Endothelial cell (in vitro differentiated cells): ENCODE measurements at regions not wholly inside any gene's neighbourhood (a gene's known extent, or its start where the extent isn't known, plus 50 kb on each side); places are given as distances from the start of the nearest gene placed in this dataset.

ENCODE experiments used
- DNase-seq: peaks from one replicate; pipeline ENCODE4 v3.0.0; 2021; ENCODE audit warnings: low spot score
- H3K27ac Mint-ChIP-seq: one replicate; pipeline ENCODE4 v1.8.0; 2021; ENCODE audit warnings: mixed read lengths, inconsistent platforms; ENCODE audit not compliant: unreplicated experiment
- H3K27me3 Mint-ChIP-seq: one replicate; pipeline ENCODE4 v1.8.0; 2021; ENCODE audit warnings: mild to moderate bottlenecking, moderate library complexity, mixed read lengths, inconsistent platforms; ENCODE audit not compliant: unreplicated experiment
- H3K36me3 Mint-ChIP-seq: one replicate; pipeline ENCODE4 v1.8.0; 2021; ENCODE audit warnings: mild to moderate bottlenecking, low read depth, mixed read lengths, inconsistent platforms; ENCODE audit not compliant: unreplicated experiment
- H3K4me1 Mint-ChIP-seq: one replicate; pipeline ENCODE4 v1.8.0; 2021; ENCODE audit warnings: mild to moderate bottlenecking, mixed read lengths, inconsistent platforms; ENCODE audit not compliant: unreplicated experiment
- H3K4me3 Mint-ChIP-seq: one replicate; pipeline ENCODE4 v1.8.0; 2021; ENCODE audit warnings: mild to moderate bottlenecking, mixed read lengths, inconsistent platforms; ENCODE audit not compliant: unreplicated experiment
- H3K9me3 Mint-ChIP-seq: one replicate; pipeline ENCODE4 v1.8.0; 2021; ENCODE audit warnings: mixed read lengths, inconsistent platforms; ENCODE audit not compliant: unreplicated experiment
- TF ChIP-seq, protein P1 (sequence below): fragments of 200-600 bp; sonication (generic); IDR thresholded peaks from one replicate; pipeline ENCODE4 v1.5.0; 2021; ENCODE audit warnings: antibody characterized with exemption; ENCODE audit not compliant: unreplicated experiment

DNA sequence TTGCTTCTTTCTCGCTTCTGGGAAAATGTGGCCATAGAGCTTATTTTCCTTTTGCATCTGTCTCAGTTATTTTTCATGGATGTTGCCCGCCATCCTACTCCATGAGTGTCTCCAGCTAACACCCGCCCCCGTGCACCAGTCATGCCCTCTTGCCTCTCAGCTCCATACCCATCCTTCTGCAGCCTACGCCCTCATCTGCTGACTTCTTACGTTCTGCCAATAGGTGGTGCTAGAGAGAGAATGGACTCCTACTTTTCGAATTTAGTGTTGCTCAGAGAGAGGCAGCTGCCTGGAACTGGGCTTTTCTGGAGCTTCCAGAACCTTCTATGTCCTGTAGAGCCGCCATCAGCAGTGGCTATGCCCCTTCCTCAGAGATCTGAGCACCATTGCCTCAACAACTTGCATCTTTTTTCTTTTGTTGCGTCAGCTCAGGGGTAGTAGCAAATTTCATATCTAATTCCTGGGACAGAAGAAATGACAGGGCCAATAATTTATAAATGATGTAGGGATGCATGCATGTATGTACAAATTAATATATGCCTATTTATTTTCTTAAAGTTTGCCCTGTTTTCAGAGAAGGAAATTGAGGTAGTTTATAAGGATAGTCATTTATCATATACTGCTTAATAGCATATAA is 119.7 kb upstream of the MYOCD start:
- H3K27me3 Mint-ChIP-seq, result peaks cover 3% of the 10 kb centered on the region
- no peaks in the 10 kb centered on the region for H3K9me3 Mint-ChIP-seq
- no peak overlapping the region for H3K27ac Mint-ChIP-seq
- TF ChIP-seq, protein P1, sequence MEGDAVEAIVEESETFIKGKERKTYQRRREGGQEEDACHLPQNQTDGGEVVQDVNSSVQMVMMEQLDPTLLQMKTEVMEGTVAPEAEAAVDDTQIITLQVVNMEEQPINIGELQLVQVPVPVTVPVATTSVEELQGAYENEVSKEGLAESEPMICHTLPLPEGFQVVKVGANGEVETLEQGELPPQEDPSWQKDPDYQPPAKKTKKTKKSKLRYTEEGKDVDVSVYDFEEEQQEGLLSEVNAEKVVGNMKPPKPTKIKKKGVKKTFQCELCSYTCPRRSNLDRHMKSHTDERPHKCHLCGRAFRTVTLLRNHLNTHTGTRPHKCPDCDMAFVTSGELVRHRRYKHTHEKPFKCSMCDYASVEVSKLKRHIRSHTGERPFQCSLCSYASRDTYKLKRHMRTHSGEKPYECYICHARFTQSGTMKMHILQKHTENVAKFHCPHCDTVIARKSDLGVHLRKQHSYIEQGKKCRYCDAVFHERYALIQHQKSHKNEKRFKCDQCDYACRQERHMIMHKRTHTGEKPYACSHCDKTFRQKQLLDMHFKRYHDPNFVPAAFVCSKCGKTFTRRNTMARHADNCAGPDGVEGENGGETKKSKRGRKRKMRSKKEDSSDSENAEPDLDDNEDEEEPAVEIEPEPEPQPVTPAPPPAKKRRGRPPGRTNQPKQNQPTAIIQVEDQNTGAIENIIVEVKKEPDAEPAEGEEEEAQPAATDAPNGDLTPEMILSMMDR, result peak; percentile 70
- no peak overlapping the region for H3K4me3 Mint-ChIP-seq
- H3K4me1 Mint-ChIP-seq, result no peaks in the 10 kb centered on the region
- peak; percentile 55 for DNase-seq
- no peaks in the 10 kb centered on the region for H3K36me3 Mint-ChIP-seq

DNA sequence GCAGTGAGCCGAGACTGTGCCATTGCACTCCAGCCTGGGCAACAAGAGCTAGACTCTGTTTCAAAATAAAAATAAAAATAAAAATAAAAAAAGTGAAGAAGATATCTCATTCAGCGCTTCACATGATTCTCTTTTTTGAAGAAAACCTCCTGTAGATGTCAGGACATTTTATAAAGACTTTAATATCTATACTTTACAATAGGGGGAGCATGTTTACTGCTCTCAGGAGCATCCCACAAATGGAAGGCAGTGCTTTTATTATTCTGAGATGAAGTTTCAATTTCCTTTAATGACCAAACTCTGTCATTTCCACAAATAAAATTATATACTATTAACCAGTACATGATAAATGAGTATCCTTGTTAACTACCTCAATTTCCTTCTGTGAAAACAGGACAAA is 118.7 kb upstream of the MYOCD start:
- Mint-ChIP-seq H3K27me3 (peaks cover 3% of the 10 kb centered on the region), H3K9me3 (no peaks in the 10 kb centered on the region), H3K36me3 (no peaks in the 10 kb centered on the region), H3K4me3 (no peak overlapping the region), H3K4me1 (peaks cover 3% of the 10 kb centered on the region), H3K27ac (no peak overlapping the region)
- TF ChIP-seq, protein P1, result no peak
- no peak for DNase-seq

DNA sequence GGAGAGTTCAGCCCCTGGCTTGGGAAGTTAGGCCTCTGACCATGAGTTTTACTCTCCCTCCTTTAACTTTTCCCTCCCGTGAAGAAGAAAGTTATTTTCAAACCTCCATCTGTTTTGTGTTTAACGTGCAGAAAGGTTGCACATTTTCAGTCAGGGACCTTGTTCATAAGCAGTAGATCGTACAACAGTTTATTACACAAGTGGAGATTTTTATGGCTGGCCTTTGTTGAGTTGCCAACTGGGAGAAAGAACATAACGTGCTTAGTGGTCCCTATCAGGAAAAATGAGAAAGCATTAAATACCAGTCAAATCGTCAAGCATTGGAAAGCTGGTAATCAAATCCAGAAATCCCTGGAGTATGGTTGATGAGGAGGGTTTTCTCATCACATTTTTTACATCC is 117.9 kb upstream of the MYOCD start:
- no peak overlapping the region for H3K27ac Mint-ChIP-seq
- DNase-seq, result no peak
- H3K9me3 Mint-ChIP-seq, result no peaks in the 10 kb centered on the region
- peaks cover 3% of the 10 kb centered on the region for H3K4me1 Mint-ChIP-seq
- TF ChIP-seq, protein P1, result no peak
- no peak overlapping the region for H3K4me3 Mint-ChIP-seq
- H3K36me3 Mint-ChIP-seq, result no peaks in the 10 kb centered on the region
- peaks cover 3% of the 10 kb centered on the region for H3K27me3 Mint-ChIP-seq

DNA sequence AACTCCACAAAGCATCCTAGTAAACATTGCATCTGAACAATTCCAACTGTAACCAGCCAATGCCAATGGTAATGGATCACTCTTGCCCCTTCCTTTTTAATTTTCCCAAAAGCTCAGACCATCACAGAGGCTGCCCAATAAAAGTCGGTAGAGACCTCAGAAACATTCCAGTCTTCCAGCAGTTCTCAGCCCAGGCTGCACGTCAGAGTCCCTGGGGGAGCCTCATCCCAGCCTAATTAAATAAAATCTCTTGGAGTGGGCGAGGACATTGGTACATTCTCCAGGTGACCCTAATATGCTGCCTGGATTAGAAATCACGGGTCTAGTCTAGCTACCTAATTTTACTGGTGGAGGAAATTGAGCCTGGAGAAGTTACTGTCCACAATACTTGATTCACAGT is 117.1 kb upstream of the MYOCD start:
- Mint-ChIP-seq H3K9me3 (no peaks in the 10 kb centered on the region), H3K27ac (no peak overlapping the region), H3K27me3 (peaks cover 3% of the 10 kb centered on the region), H3K4me3 (no peak overlapping the region), H3K4me1 (peaks cover 3% of the 10 kb centered on the region), H3K36me3 (no peaks in the 10 kb centered on the region)
- TF ChIP-seq, protein P1, result no peak
- no peak for DNase-seq

DNA sequence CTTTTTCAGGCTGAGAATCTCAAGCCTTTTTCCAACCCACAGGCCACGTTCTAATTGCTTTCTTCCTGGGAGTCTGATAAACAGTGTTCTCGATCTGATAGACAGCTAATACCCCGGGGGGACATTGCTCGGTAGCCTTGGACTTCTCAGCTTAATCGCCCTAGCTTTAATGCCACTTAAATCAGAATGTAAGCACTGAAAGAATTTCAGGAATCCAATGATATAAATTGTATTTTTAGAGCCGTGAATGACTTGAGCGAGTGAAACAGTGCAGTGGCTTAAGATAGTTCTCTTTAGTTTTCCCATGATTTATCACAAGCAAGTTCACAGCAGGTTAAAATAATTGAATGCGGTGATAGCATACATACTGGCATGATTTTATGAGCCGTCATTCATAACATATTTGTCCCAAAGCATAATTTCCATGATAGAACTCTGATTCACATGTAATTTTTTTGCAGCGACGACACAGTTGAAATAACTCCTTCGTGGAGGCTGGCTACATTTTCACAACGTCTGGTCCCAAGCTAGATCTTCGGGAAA is 116.1 kb upstream of the MYOCD start:
- TF ChIP-seq, protein P1, result no peak

More for the DNA sequence above, 116.1 kb upstream of the MYOCD start:
- Mint-ChIP-seq H3K27me3 (peaks cover 3% of the 10 kb centered on the region), H3K4me3 (no peak overlapping the region), H3K36me3 (no peaks in the 10 kb centered on the region), H3K27ac (no peak overlapping the region), H3K9me3 (no peaks in the 10 kb centered on the region), H3K4me1 (peaks cover 3% of the 10 kb centered on the region)
- DNase-seq, result no peak
